SK-N-SH treated with all-trans-retinoic acid at 6 μM for 48 hours (cell line): ENCODE measurements at regions not wholly inside any gene's neighbourhood (a gene's known extent, or its start where the extent isn't known, plus 50 kb on each side); places are given as distances from the start of the nearest gene placed in this dataset.
"Not testable (repeated sequence)": the region's sequence is repeated elsewhere in the genome, so short reads cannot be mapped to it uniquely, and the experiment has no call there.

Experiments
- ARNTL ChIP-seq: fragments of 450-650 bp; formaldehyde crosslinking; IDR thresholded peaks from 2 replicates; pipeline ENCODE4 v1.5.0; 2020; ENCODE audit warnings: low read depth, mild to moderate bottlenecking, moderate library complexity, borderline replicate concordance
- CSRNP3 ChIP-seq: fragments of 250-450 bp; sonication (Bioruptor Pico); IDR thresholded peaks from 2 replicates; pipeline ENCODE4 v1.5.1; 2021; ENCODE audit warnings: mild to moderate bottlenecking, moderate library complexity
- ESRRG ChIP-seq: fragments of 250-450 bp; sonication (Bioruptor Pico); IDR thresholded peaks from 2 replicates; pipeline ENCODE4 v1.6.1; 2021; ENCODE audit warnings: mild to moderate bottlenecking
- TSHZ2 ChIP-seq: fragments of 250-450 bp; sonication (Bioruptor Pico); IDR thresholded peaks from 2 replicates; pipeline ENCODE4 v1.5.0; 2020; ENCODE audit warnings: mild to moderate bottlenecking, moderate library complexity

- not testable (repeated sequence) for TF ChIP-seq CSRNP3 (CRISPR knock-in tag); ESRRG (CRISPR knock-in tag); ARNTL (CRISPR knock-in tag); TSHZ2
Observed at GRCh38 chr1:173376065-173376464, 101.1 kb upstream of the PRDX6 start.
